Transverse colon (tissue), 4 donors: ENCODE measurements at regions not wholly inside any gene's neighbourhood (a gene's known extent, or its start where the extent isn't known, plus 50 kb on each side); places are given as distances from the start of the nearest gene placed in this dataset.

Experiments used
- DNase-seq: peaks from one replicate; pipeline ENCODE4 v3.0.0-alpha.2; 2019
- H3K27ac ChIP-seq, 4 donors: fragments of 200-600 bp; sonication (generic); 2 replicates each; pipeline ENCODE4 v1.5.1; 2016 to 2018; ENCODE audit warnings: inconsistent platforms in 4 of 4
- H3K27me3 ChIP-seq: fragments of 200-600 bp; sonication (generic); 2 replicates; pipeline ENCODE4 v1.5.1; 2017; ENCODE audit warnings: inconsistent platforms
- H3K36me3 ChIP-seq, 4 donors: fragments of 200-600 bp; sonication (generic); 2 replicates each; pipeline ENCODE4 v1.5.1; 2017 to 2019; ENCODE audit warnings: inconsistent platforms in 4 of 4
- H3K4me1 ChIP-seq, 4 donors: fragments of 200-600 bp; sonication (generic); 2 replicates each; pipeline ENCODE4 v1.5.1; 2017 to 2020; ENCODE audit warnings: inconsistent platforms in 4 of 4
- H3K4me3 ChIP-seq, 4 donors: fragments of 200-600 bp; sonication (generic); 1 replicate in 1 of 4; 2 replicates in 3 of 4; pipeline versions ENCODE4 v1.5.1 to v1.6.1; 2017 to 2019; ENCODE audit warnings: inconsistent platforms in 4 of 4
- H3K9me3 ChIP-seq, 2 donors: fragments of 200-600 bp; sonication (generic); 2 replicates each; pipeline ENCODE4 v1.5.1; 2017 to 2019; ENCODE audit warnings: inconsistent platforms in 2 of 2
- CTCF ChIP-seq, 5 experiments: fragments of 200-600 bp in 3 of 5; fragments of 450-650 bp in 2 of 5; sonication (generic) in 3 of 5; IDR thresholded peaks; 1 replicate in 2 of 5; 2 replicates in 3 of 5; pipeline ENCODE4 v1.5.1; 2016 to 2017; ENCODE audit warnings: antibody characterized with exemption in 5 of 5, inconsistent platforms in 3 of 5, mild to moderate bottlenecking in 2 of 5, moderate library complexity in 1 of 5
- EP300 ChIP-seq: sonication (generic); formaldehyde crosslinking; IDR thresholded peaks from one replicate; pipeline ENCODE4 v1.6.1; 2017; ENCODE audit warnings: antibody characterized with exemption, low read depth
- POLR2A ChIP-seq: fragments of 450-650 bp; IDR thresholded peaks from one replicate; pipeline ENCODE4 v1.6.1; 2016; ENCODE audit warnings: antibody characterized with exemption, mild to moderate bottlenecking, moderate library complexity
- POLR2AphosphoS5 ChIP-seq, 3 donors: sonication (generic); formaldehyde crosslinking; IDR thresholded peaks; one replicate each; pipeline ENCODE4 v1.6.1; 2016; ENCODE audit warnings: antibody characterized with exemption in 3 of 3
- WGBS, 2 donors: methylation state at CpG; one replicate each; pipeline ENCODE4 v1.1.5; 2018; ENCODE audit warnings: low coverage in 1 of 2; 5-methylcytosine and 5-hydroxymethylcytosine counted together
- in situ Hi-C, 4 donors: fragments of 200-750 bp; cut with MboI; loops; one replicate each; pipeline versions ENCODE4 v1.15.0 to v1.15.1; 2017; ENCODE audit warnings: low sequenced_read_pairs in 3 of 4, low pct_ligation_motif_present in 1 of 4, low pct_unique_long_range_greater_than_20kb in 1 of 4
- intact Hi-C: fragments of 100-400 bp; cut with DNase I; formaldehyde crosslinking; loops from one replicate; pipeline ENCODE4 v1.15.1; 2023; ENCODE audit warnings: low total_unique reads

- DNase-seq, result no peak
- WGBS, 2 donors, result 89 to 92% methylated on average over 11 to 32 of the region's 32 CpGs
Observed at GRCh38 chr2:187003038-187003554, 154.1 kb upstream of the ZSWIM2 start.

GRCh38 chr2:187002242-187002641, 153.3 kb upstream of the ZSWIM2 start:
- Histone ChIP-seq H3K36me3 (no peaks in the 10 kb centered on the region), H3K27me3 (no peaks in the 10 kb centered on the region), H3K4me1 (no peaks in the 10 kb centered on the region), H3K9me3 (no peaks in the 10 kb centered on the region), H3K27ac (no peak overlapping the region), H3K4me3 (no peak overlapping the region)
- in situ Hi-C loops, result no loop called here
- intact Hi-C loops, result no loop called here
- DNase-seq, result no peak
- no peak for TF ChIP-seq CTCF (IDR thresholded peaks at IDR 0.05)
- TF ChIP-seq POLR2A, result no peak
- no peak for TF ChIP-seq POLR2AphosphoS5 (IDR thresholded peaks at IDR 0.05)
- TF ChIP-seq EP300, result no peak
- 85% methylated on average over 18 of the region's 18 CpGs; no CpG with 5 or more reads in 1 of the 2 donors for WGBS, 2 donors

More at GRCh38 chr2:187003038-187003554, 154.1 kb upstream of the ZSWIM2 start:
- no peak overlapping the region for H3K4me3 ChIP-seq
- intact Hi-C loops, result no loop called here
- H3K27me3 ChIP-seq, result no peaks in the 10 kb centered on the region
- no peaks in the 10 kb centered on the region for H3K4me1 ChIP-seq
- TF ChIP-seq POLR2A (no peak), POLR2AphosphoS5 (IDR thresholded peaks at IDR 0.05) (no peak), EP300 (no peak), CTCF (IDR thresholded peaks at IDR 0.05) (no peak)
- no peak overlapping the region for H3K27ac ChIP-seq
- H3K9me3 ChIP-seq, result no peaks in the 10 kb centered on the region
- in situ Hi-C loops, result no loop called here
- H3K36me3 ChIP-seq, result no peaks in the 10 kb centered on the region

- no peak overlapping the region for H3K27ac ChIP-seq
- in situ Hi-C loops (no loop called here), intact Hi-C loops (no loop called here)
- no peak for TF ChIP-seq POLR2A
- no peak for TF ChIP-seq EP300
- no peak for TF ChIP-seq POLR2AphosphoS5 (IDR thresholded peaks at IDR 0.05)
- no peak for TF ChIP-seq CTCF (IDR thresholded peaks at IDR 0.05)
- H3K36me3 ChIP-seq, result no peaks in the 10 kb centered on the region
- DNase-seq, result no peak
- no peak overlapping the region for H3K4me3 ChIP-seq
- no peaks in the 10 kb centered on the region for H3K27me3 ChIP-seq
- no peaks in the 10 kb centered on the region for H3K9me3 ChIP-seq
- 87% methylated on average over 4 of the region's 7 CpGs; no CpG with 5 or more reads in 1 of the 2 donors for WGBS, 2 donors
- H3K4me1 ChIP-seq, result no peaks in the 10 kb centered on the region
Observed at GRCh38 chr2:187001248-187001647, 152.3 kb upstream of the ZSWIM2 start.

DNA sequence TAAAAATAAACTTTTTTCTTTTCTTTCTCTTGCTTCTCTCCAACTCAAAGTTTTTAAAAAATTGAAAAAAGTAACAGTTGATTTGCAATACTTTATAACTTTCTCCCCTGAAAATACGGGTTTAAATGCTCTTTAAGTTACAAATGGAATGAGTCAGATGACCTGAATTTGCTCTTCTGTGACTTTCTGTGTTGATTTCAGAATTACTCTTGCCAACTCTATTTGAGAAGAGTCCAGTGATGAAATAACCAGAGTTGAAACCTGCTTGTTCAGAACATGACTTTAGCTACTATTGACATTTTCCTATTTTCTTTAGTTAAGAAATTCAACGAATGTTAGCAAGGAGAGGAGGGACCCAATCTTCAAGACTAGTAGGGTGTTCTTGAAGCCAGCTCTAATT, 146.1 kb upstream of the ZSWIM2 start:
- no peak for TF ChIP-seq EP300
- TF ChIP-seq POLR2A, result no peak
- TF ChIP-seq CTCF (IDR thresholded peaks at IDR 0.05), result no peak
- no peak for TF ChIP-seq POLR2AphosphoS5 (IDR thresholded peaks at IDR 0.05)
- intact Hi-C loops (no loop called here), in situ Hi-C loops (no loop called here)
- H3K9me3 ChIP-seq, result no peaks in the 10 kb centered on the region
- H3K27ac ChIP-seq, result no peak overlapping the region
- no peak for DNase-seq
- 48 to 60% methylated on average over 1 to 2 of the region's 2 CpGs for WGBS, 2 donors
- H3K27me3 ChIP-seq, result no peaks in the 10 kb centered on the region
- no peaks in the 10 kb centered on the region for H3K4me1 ChIP-seq
- H3K36me3 ChIP-seq, result no peaks in the 10 kb centered on the region
- no peak overlapping the region for H3K4me3 ChIP-seq
